BE2C (cell line): ENCODE measurements at regions not wholly inside any gene's neighbourhood (a gene's known extent, or its start where the extent isn't known, plus 50 kb on each side); places are given as distances from the start of the nearest gene placed in this dataset.

ENCODE experiments used
- DNase-seq: peaks from one replicate; pipeline ENCODE4 v3.0.0-alpha.2; 2020
- H3K27me3 ChIP-seq: fragments of 250-450 bp; sonication (Bioruptor Pico); 2 replicates; pipeline ENCODE4 v1.5.1; 2020; ENCODE audit warnings: mild to moderate bottlenecking
- H3K36me3 ChIP-seq: fragments of 250-450 bp; sonication (Bioruptor Pico); 2 replicates; pipeline ENCODE4 v1.5.1; 2020; ENCODE audit warnings: mild to moderate bottlenecking
- H3K4me1 ChIP-seq: fragments of 250-450 bp; sonication (Bioruptor Pico); 2 replicates; pipeline ENCODE4 v1.5.1; 2020
- H3K4me3 ChIP-seq: 2 replicates; pipeline ENCODE4 v1.5.1; 2011; ENCODE audit warnings: low read depth, low read length
- H3K9me3 ChIP-seq: fragments of 250-450 bp; sonication (Bioruptor Pico); 2 replicates; pipeline ENCODE4 v1.5.1; 2020
- CTCF ChIP-seq: IDR thresholded peaks from 2 replicates; pipeline ENCODE4 v1.5.1; 2012; ENCODE audit warnings: mild to moderate bottlenecking, low read depth, low read length

DNA sequence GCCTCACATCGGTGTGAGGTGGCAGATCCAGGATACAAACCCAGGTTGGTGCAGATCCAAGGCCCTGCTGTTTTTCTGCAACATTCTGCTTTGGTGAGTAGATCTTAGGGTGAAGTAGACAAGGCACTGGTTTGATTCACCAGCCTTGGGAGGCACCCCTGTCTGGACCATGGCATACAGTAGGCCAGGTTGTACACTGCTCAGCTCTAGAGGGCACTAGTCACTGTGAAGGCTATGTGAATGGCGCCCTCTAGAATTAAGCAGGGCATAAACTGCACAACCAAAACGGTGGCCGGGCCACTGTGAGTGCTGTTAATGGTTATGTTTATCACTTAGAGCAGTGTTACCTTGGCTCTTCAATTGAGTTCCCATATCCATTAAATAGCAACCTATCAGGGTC is 280.6 kb upstream of the PWP1 start:
- Histone ChIP-seq H3K27me3 (no peaks in the 10 kb centered on the region), H3K4me1 (peaks cover 5% of the 10 kb centered on the region), H3K9me3 (no peaks in the 10 kb centered on the region), H3K4me3 (no peak overlapping the region), H3K36me3 (no peaks in the 10 kb centered on the region)
- peak; percentile 43 for DNase-seq
- TF ChIP-seq CTCF, result peak; percentile 86

DNA sequence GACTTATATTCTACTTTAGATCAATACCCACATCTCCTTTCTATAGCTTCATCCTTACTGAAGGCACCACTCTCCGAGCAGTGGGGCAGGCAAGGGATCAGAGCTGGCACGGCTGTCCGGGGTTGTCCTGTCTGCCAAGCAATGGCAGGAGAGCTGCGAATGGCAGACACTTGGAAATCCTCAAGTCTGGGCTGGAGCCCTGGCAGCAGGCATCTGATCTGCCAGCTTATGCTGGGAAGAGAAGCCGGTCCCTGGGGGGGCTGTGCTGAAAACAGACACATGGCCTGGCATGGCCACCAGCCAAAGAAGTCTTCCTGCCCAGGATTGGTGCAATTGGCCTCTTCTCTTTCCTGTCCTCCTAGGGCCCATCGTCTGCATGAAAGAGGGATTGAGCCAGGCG is 280.2 kb upstream of the PWP1 start:
- peaks cover 5% of the 10 kb centered on the region for H3K4me1 ChIP-seq
- no peak for TF ChIP-seq CTCF
- DNase-seq, result peak; percentile 66
- no peaks in the 10 kb centered on the region for H3K9me3 ChIP-seq
- H3K27me3 ChIP-seq, result no peaks in the 10 kb centered on the region
- no peak overlapping the region for H3K4me3 ChIP-seq
- H3K36me3 ChIP-seq, result no peaks in the 10 kb centered on the region

GRCh38 chr12:107406932-107407331 is 278.7 kb upstream of the PWP1 start:
- no peak overlapping the region for H3K4me3 ChIP-seq
- H3K9me3 ChIP-seq, result no peaks in the 10 kb centered on the region
- H3K4me1 ChIP-seq, result no peaks in the 10 kb centered on the region
- no peaks in the 10 kb centered on the region for H3K36me3 ChIP-seq
- no peaks in the 10 kb centered on the region for H3K27me3 ChIP-seq
- no peak for DNase-seq
- TF ChIP-seq CTCF, result no peak

GRCh38 chr12:107411792-107412535 is 273.6 kb upstream of the PWP1 start:
- no peak for TF ChIP-seq CTCF
- Histone ChIP-seq H3K27me3 (no peaks in the 10 kb centered on the region), H3K4me1 (no peaks in the 10 kb centered on the region), H3K9me3 (no peaks in the 10 kb centered on the region), H3K36me3 (no peaks in the 10 kb centered on the region), H3K4me3 (no peak overlapping the region)
- DNase-seq, result no peak

DNA sequence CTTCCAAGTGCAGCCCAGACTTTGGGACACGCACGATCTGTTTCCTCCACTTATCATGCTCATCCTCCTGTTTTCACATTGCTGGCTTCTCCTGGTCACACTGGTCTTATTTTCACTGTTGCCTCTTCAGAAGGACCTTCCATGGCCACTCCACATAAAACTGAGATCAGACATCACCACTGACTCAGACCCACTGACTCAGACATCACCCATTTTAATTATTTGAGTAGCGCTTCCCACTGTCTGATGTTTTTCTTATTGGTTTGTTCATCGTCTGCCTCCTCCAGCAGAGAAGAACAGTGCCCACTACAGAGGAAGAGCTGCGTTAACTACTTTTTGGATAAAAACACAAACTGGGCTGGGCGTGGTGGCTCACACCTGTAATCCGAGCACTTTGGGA is 270.5 kb upstream of the PWP1 start:
- DNase-seq, result no peak
- TF ChIP-seq CTCF, result no peak

GRCh38 chr12:107415834-107416233 is 269.8 kb upstream of the PWP1 start:
- Histone ChIP-seq H3K36me3 (no peaks in the 10 kb centered on the region), H3K27me3 (no peaks in the 10 kb centered on the region), H3K9me3 (no peaks in the 10 kb centered on the region), H3K4me3 (no peak overlapping the region), H3K4me1 (no peaks in the 10 kb centered on the region)
- DNase-seq, result no peak
- TF ChIP-seq CTCF, result no peak

More for the DNA sequence above, 270.5 kb upstream of the PWP1 start:
- H3K27me3 ChIP-seq, result no peaks in the 10 kb centered on the region
- no peaks in the 10 kb centered on the region for H3K4me1 ChIP-seq
- no peak overlapping the region for H3K4me3 ChIP-seq
- no peaks in the 10 kb centered on the region for H3K9me3 ChIP-seq
- H3K36me3 ChIP-seq, result no peaks in the 10 kb centered on the region
